ENCODE measurements at regions not wholly inside any gene's neighbourhood (a gene's known extent, or its start where the extent isn't known, plus 50 kb on each side); places are given as distances from the start of the nearest gene placed in this dataset.

DNA sequence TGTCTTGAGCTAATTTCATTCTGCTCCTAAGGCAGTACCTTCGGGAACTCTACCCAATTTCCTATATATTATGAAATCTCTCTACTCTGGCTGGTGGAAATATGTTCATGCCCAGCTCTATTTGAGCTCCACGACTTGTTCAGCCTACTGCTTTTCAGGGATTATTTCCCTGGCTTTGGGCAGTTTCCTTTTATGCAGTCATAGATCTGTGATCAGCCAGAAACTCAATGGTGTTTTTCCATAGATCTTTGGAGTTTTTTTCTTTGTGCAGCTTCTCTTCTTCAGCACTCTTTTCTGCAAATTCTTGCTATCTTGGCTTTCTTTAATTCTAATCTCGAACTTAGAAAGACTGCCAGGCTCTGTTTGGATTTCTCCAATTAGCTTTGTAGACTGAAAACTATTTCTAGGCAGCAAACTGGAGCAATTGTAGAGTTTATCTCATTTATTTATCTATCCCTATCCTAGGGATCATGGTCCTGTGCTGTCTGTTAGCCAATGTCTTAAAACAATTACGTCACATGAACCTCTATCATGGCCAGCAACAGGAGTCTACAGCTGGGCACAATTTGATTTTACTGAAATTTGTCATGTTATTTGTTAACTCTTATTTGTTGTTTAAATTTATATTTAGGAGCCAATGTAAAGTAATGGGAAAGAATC lies 328.4 kb downstream of the BCKDHB start (continued):
- TF ChIP-seq TCF12 (IDR thresholded peaks at IDR 0.05; ENCODE audit: low read depth, low read length) (no peak), CTBP2 (IDR thresholded peaks at IDR 0.05; ENCODE audit: borderline replicate concordance, insufficient read depth, insufficient read length, low read length) (no peak), JUND (IDR thresholded peaks at IDR 0.05; ENCODE audit: low read length) (no peak), CHD1 (IDR thresholded peaks at IDR 0.05; ENCODE audit: low read depth, low read length) (no peak), TBP (IDR thresholded peaks at IDR 0.05; ENCODE audit: low read depth, low read length) (no peak), RXRA (IDR thresholded peaks at IDR 0.05; ENCODE audit: insufficient read depth, low read depth, low read length) (no peak), EP300 (IDR thresholded peaks at IDR 0.05; ENCODE audit: borderline replicate concordance in 1 of 2, low read depth in 2 of 2, low read length in 2 of 2) (no peak), HDAC6 (IDR thresholded peaks at IDR 0.05; ENCODE audit: low read depth, low read length) (no peak), SP1 (IDR thresholded peaks at IDR 0.05; ENCODE audit: low read depth, low read length) (no peak), ATF3 (IDR thresholded peaks at IDR 0.05; ENCODE audit: insufficient read depth, low read depth, low read length) (no peak)

All from H1 (cell line).